ENCODE measurements at regions not wholly inside any gene's neighbourhood (a gene's known extent, or its start where the extent isn't known, plus 50 kb on each side); places are given as distances from the start of the nearest gene placed in this dataset.
"Not testable (repeated sequence)": the region's sequence is repeated elsewhere in the genome, so short reads cannot be mapped to it uniquely, and the experiment has no call there.

DNA sequence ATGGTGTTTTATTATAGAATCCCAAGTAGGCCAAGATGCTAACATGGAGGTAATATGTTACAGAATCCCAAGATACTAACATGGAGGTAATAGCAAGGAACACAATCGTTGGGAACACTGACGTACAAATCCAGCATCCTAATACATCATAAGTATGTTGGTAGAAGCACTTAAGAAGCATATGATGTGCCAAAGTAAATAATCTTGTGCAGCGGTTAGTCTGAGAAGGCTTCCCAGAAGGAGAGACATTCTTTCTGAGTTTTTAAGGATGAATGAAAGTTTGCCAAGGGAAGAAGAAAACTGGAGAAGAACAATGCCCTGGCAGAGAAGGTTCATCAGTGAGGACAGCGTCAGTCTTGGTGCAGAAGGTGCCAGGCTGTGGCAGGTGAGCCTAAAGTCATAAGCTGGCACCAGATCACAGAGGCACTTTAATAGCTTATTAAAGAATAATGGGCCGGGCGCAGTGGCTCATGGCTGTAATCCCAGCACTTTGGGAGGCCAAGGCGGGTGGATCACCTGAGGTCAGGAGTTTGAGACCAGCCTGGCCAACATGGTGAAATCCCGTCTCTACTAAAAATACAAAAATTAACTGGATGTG lies 294.5 kb upstream of the PIK3R1 start:
- Histone ChIP-seq H3K4ac (ENCODE audit: low read depth in 1 of 2, low read length in 2 of 2) (no peak overlapping the region), H3K23ac (ENCODE audit: low read length in 2 of 2) (no peak overlapping the region), H3K4me1 (ENCODE audit: control insufficient read depth, insufficient read depth, low read depth, low read length) (no peaks in the 10 kb centered on the region), H2BK15ac (ENCODE audit: low read depth, poor library complexity, severe bottlenecking) (no peak overlapping the region), H3K18ac (ENCODE audit: low read depth in 1 of 2, low read length in 2 of 2) (no peak overlapping the region), H3K27me3 (ENCODE audit: control insufficient read depth in 1 of 2, insufficient read depth in 1 of 2, low read length in 2 of 2) (no peaks in the 10 kb centered on the region), H2BK5ac (ENCODE audit: low read depth, low read length, poor library complexity, severe bottlenecking) (no peak overlapping the region), H3K4me2 (ENCODE audit: low read length, poor library complexity, severe bottlenecking) (no peak overlapping the region), H4K91ac (ENCODE audit: low read length) (no peak overlapping the region), H3K36me3 (ENCODE audit: control insufficient read depth in 1 of 2, insufficient read depth in 2 of 2, low read depth in 1 of 2, low read length in 2 of 2) (no peaks in the 10 kb centered on the region), H2BK12ac (ENCODE audit: low read length in 2 of 2) (no peak overlapping the region), H2AFZ (ENCODE audit: low read depth, low read length) (no peak overlapping the region), H3K79me1 (replicated peaks; ENCODE audit: low read length, poor library complexity, severe bottlenecking) (no peaks in the 10 kb centered on the region), H3K14ac (ENCODE audit: low read length in 2 of 2) (no peak overlapping the region), H2BK120ac (ENCODE audit: low read depth, low read length) (no peak overlapping the region), H2AK5ac (ENCODE audit: low read length, severe bottlenecking) (no peak overlapping the region), H3K9ac (ENCODE audit: low read length) (no peak overlapping the region), H4K8ac (ENCODE audit: low read length) (no peak overlapping the region), H3K27ac (ENCODE audit: low read length, poor library complexity, severe bottlenecking) (no peak overlapping the region), H3K4me3 (ENCODE audit: insufficient read depth in 1 of 2, low read depth in 1 of 2, low read length in 2 of 2) (no peak overlapping the region), H3K9me3 (ENCODE audit: control insufficient read depth, low read length) (peaks cover 6% of the 10 kb centered on the region)
- 94% methylated on average over 6 of the region's 8 CpGs for WGBS
- no peak for DNase-seq

DNA sequence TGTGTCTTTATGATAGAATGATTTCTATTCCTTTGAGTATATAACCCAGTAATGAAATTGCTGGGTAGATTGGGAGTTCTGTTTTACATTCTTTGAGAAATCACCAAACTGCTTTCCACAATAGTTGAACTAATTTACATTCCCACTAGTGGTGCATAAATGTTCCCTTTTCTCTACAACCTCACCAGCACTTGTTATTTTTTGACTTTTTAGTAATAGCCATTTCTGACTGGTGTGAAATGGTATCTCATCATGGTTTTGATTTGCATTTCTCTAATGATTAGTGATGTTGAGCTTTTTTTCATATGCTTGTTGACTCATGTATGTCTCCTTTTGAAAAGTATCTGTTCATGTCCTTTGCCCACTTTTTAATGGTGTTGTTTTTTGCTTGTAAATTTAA lies 296.0 kb upstream of the PIK3R1 start:
- DNase-seq = not testable (repeated sequence)

DNA sequence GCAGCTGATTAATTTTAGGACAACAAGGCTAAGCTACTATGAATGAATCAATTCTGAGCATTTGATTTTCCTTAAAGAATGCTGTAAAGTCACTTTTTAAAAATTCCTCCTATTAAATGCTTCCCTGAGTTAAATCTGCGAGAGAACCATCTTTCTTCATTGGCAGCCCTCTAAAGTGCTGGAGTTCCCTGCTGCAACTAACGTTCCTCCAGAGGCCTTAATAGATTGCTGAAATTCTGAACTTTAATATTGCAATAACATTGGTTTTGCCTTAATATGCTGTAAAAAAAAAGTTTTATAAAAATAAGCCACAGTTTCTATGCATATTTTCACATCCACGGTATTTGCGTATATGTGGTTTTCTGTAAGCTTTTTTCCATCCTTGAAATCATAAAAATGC lies 298.0 kb upstream of the PIK3R1 start:
- Histone ChIP-seq H3K9me3 (ENCODE audit: control insufficient read depth, low read length) (peaks cover 6% of the 10 kb centered on the region), H4K8ac (ENCODE audit: low read length) (no peak overlapping the region), H3K4me3 (ENCODE audit: insufficient read depth in 1 of 2, low read depth in 1 of 2, low read length in 2 of 2) (no peak overlapping the region), H3K23ac (ENCODE audit: low read length in 2 of 2) (no peak overlapping the region), H2AFZ (ENCODE audit: low read depth, low read length) (no peak overlapping the region), H3K79me1 (replicated peaks; ENCODE audit: low read length, poor library complexity, severe bottlenecking) (no peaks in the 10 kb centered on the region), H2BK12ac (ENCODE audit: low read length in 2 of 2) (no peak overlapping the region), H3K18ac (ENCODE audit: low read depth in 1 of 2, low read length in 2 of 2) (no peak overlapping the region), H3K4ac (ENCODE audit: low read depth in 1 of 2, low read length in 2 of 2) (no peak overlapping the region), H3K14ac (ENCODE audit: low read length in 2 of 2) (no peak overlapping the region), H2AK5ac (ENCODE audit: low read length, severe bottlenecking) (no peak overlapping the region), H3K4me2 (ENCODE audit: low read length, poor library complexity, severe bottlenecking) (no peak overlapping the region), H4K91ac (ENCODE audit: low read length) (no peak overlapping the region), H3K27me3 (ENCODE audit: control insufficient read depth in 1 of 2, insufficient read depth in 1 of 2, low read length in 2 of 2) (no peaks in the 10 kb centered on the region), H3K27ac (ENCODE audit: low read length, poor library complexity, severe bottlenecking) (no peak overlapping the region), H2BK15ac (ENCODE audit: low read depth, poor library complexity, severe bottlenecking) (no peak overlapping the region), H3K4me1 (ENCODE audit: control insufficient read depth, insufficient read depth, low read depth, low read length) (no peaks in the 10 kb centered on the region), H2BK5ac (ENCODE audit: low read depth, low read length, poor library complexity, severe bottlenecking) (no peak overlapping the region), H2BK120ac (ENCODE audit: low read depth, low read length) (no peak overlapping the region), H3K9ac (ENCODE audit: low read length) (no peak overlapping the region), H3K36me3 (ENCODE audit: control insufficient read depth in 1 of 2, insufficient read depth in 2 of 2, low read depth in 1 of 2, low read length in 2 of 2) (no peaks in the 10 kb centered on the region)
- DNase-seq = no peak
- 100% methylated on average over 4 of the region's 4 CpGs for WGBS

More for the DNA sequence above, 296.0 kb upstream of the PIK3R1 start:
- H3K36me3 ChIP-seq (ENCODE audit: control insufficient read depth in 1 of 2, insufficient read depth in 2 of 2, low read depth in 1 of 2, low read length in 2 of 2); H4K91ac ChIP-seq (ENCODE audit: low read length); H3K4me3 ChIP-seq (ENCODE audit: insufficient read depth in 1 of 2, low read depth in 1 of 2, low read length in 2 of 2); H3K4ac ChIP-seq (ENCODE audit: low read depth in 1 of 2, low read length in 2 of 2); H3K4me1 ChIP-seq (ENCODE audit: control insufficient read depth, insufficient read depth, low read depth, low read length); H3K9ac ChIP-seq (ENCODE audit: low read length); H2BK15ac ChIP-seq (ENCODE audit: low read depth, poor library complexity, severe bottlenecking); H2BK12ac ChIP-seq (ENCODE audit: low read length in 2 of 2); H2BK5ac ChIP-seq (ENCODE audit: low read depth, low read length, poor library complexity, severe bottlenecking); H2BK120ac ChIP-seq (ENCODE audit: low read depth, low read length); H4K8ac ChIP-seq (ENCODE audit: low read length); H2AFZ ChIP-seq (ENCODE audit: low read depth, low read length); H3K9me3 ChIP-seq (ENCODE audit: control insufficient read depth, low read length); H3K79me1 ChIP-seq (replicated peaks; ENCODE audit: low read length, poor library complexity, severe bottlenecking); H3K27me3 ChIP-seq (ENCODE audit: control insufficient read depth in 1 of 2, insufficient read depth in 1 of 2, low read length in 2 of 2); H3K4me2 ChIP-seq (ENCODE audit: low read length, poor library complexity, severe bottlenecking); H3K23ac ChIP-seq (ENCODE audit: low read length in 2 of 2); H2AK5ac ChIP-seq (ENCODE audit: low read length, severe bottlenecking); H3K14ac ChIP-seq (ENCODE audit: low read length in 2 of 2); H3K18ac ChIP-seq (ENCODE audit: low read depth in 1 of 2, low read length in 2 of 2); H3K27ac ChIP-seq (ENCODE audit: low read length, poor library complexity, severe bottlenecking): not testable (repeated sequence)

DNA sequence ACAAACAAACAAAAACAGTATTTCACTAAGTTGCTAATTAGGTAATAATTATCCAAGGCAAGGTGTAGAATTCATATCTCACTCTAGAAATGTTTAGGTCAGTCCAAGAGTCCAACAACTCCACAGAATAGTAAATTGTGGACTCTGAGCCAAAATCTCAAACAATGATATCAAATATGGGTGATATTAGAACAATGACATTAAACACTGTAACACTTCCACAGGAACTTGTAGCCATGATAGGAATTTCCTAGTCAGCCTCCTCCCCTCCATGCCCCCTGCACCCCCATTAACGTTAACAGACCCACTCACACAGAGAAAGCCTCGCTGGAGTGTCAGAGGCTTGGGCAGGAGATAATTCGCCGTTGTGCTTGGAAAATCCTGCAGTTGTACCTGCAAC lies 305.0 kb upstream of the PIK3R1 start:
- Histone ChIP-seq H3K4me2 (ENCODE audit: low read length, poor library complexity, severe bottlenecking) (no peak overlapping the region), H2BK15ac (ENCODE audit: low read depth, poor library complexity, severe bottlenecking) (no peak overlapping the region), H3K27me3 (ENCODE audit: control insufficient read depth in 1 of 2, insufficient read depth in 1 of 2, low read length in 2 of 2) (no peaks in the 10 kb centered on the region), H2BK120ac (ENCODE audit: low read depth, low read length) (no peak overlapping the region), H3K4me1 (ENCODE audit: control insufficient read depth, insufficient read depth, low read depth, low read length) (no peaks in the 10 kb centered on the region), H3K9ac (ENCODE audit: low read length) (no peak overlapping the region), H2BK12ac (ENCODE audit: low read length in 2 of 2) (no peak overlapping the region), H3K36me3 (ENCODE audit: control insufficient read depth in 1 of 2, insufficient read depth in 2 of 2, low read depth in 1 of 2, low read length in 2 of 2) (no peaks in the 10 kb centered on the region), H3K18ac (ENCODE audit: low read depth in 1 of 2, low read length in 2 of 2) (no peak overlapping the region), H3K14ac (ENCODE audit: low read length in 2 of 2) (no peak overlapping the region), H3K9me3 (ENCODE audit: control insufficient read depth, low read length) (no peaks in the 10 kb centered on the region), H3K23ac (ENCODE audit: low read length in 2 of 2) (no peak overlapping the region), H3K4ac (ENCODE audit: low read depth in 1 of 2, low read length in 2 of 2) (no peak overlapping the region), H4K91ac (ENCODE audit: low read length) (peak overlapping the region; percentile 39), H3K79me1 (replicated peaks; ENCODE audit: low read length, poor library complexity, severe bottlenecking) (no peaks in the 10 kb centered on the region), H2AK5ac (ENCODE audit: low read length, severe bottlenecking) (no peak overlapping the region), H3K4me3 (ENCODE audit: insufficient read depth in 1 of 2, low read depth in 1 of 2, low read length in 2 of 2) (no peak overlapping the region), H4K8ac (ENCODE audit: low read length) (no peak overlapping the region), H2BK5ac (ENCODE audit: low read depth, low read length, poor library complexity, severe bottlenecking) (no peak overlapping the region), H3K27ac (ENCODE audit: low read length, poor library complexity, severe bottlenecking) (no peak overlapping the region), H2AFZ (ENCODE audit: low read depth, low read length) (no peak overlapping the region)
- 75% methylated on average over 2 of the region's 4 CpGs for WGBS
- DNase-seq = no peak
